Neural cell (in vitro differentiated cells): ENCODE measurements at regions not wholly inside any gene's neighbourhood (a gene's known extent, or its start where the extent isn't known, plus 50 kb on each side); places are given as distances from the start of the nearest gene placed in this dataset.

Experiments
- H2AFZ ChIP-seq: fragments of 200-600, 300-800 bp; sonication (generic), shearing (Covaris generic); 2 replicates; pipeline ENCODE4 v1.6.0; 2014; ENCODE audit warnings: low read depth, mild to moderate bottlenecking, antibody characterized with exemption, low read length, moderate library complexity
- H3F3A ChIP-seq: fragments of 200-600 bp; shearing (Covaris generic); 2 replicates; pipeline ENCODE4 v1.6.1; 2016; ENCODE audit warnings: mild to moderate bottlenecking, moderate library complexity, mixed read lengths, antibody characterized with exemption, low read length; ENCODE audit not compliant: insufficient read depth, poor library complexity, severe bottlenecking
- H3K27ac ChIP-seq: fragments of 200-600, 300-800 bp; sonication (generic), shearing (Covaris generic); 2 replicates; pipeline ENCODE4 v1.5.1; 2014; ENCODE audit warnings: mild to moderate bottlenecking, low read length, moderate library complexity
- H3K27me3 ChIP-seq: fragments of 300-800, 200-600 bp; sonication (generic), shearing (Covaris generic); 2 replicates; pipeline ENCODE4 v1.6.0; 2014; ENCODE audit warnings: mild to moderate bottlenecking, low read depth, low read length, moderate library complexity; ENCODE audit not compliant: insufficient read depth
- H3K36me3 ChIP-seq: fragments of 300-800, 200-600 bp; sonication (generic), shearing (Covaris generic); 2 replicates; pipeline ENCODE4 v1.5.1; 2014; ENCODE audit warnings: mild to moderate bottlenecking, antibody characterized with exemption, low read length, moderate library complexity; ENCODE audit not compliant: insufficient read depth
- H3K4me2 ChIP-seq: fragments of 300-800, 200-600 bp; sonication (generic), shearing (Covaris generic); 2 replicates; pipeline ENCODE4 v1.6.0; 2014; ENCODE audit warnings: mild to moderate bottlenecking, low read length
- H3K4me3 ChIP-seq: fragments of 300-800, 200-600 bp; sonication (generic), shearing (Covaris generic); 2 replicates; pipeline ENCODE4 v1.5.1; 2014; ENCODE audit warnings: mild to moderate bottlenecking, low read length, moderate library complexity
- H3K79me2 ChIP-seq: fragments of 200-600 bp; shearing (Covaris generic); replicated peaks from 2 replicates; pipeline ENCODE4 v1.6.0; 2014; ENCODE audit warnings: mild to moderate bottlenecking, low read length, moderate library complexity; ENCODE audit not compliant: insufficient read depth
- H3K9ac ChIP-seq: fragments of 300-800, 200-600 bp; sonication (generic), shearing (Covaris generic); 2 replicates; pipeline ENCODE4 v1.6.1; 2016; ENCODE audit warnings: mild to moderate bottlenecking, low read length, mixed read lengths
- H3K9me2 ChIP-seq: fragments of 200-600 bp; shearing (Covaris generic); 2 replicates; pipeline ENCODE4 v1.6.1; 2016; ENCODE audit warnings: mild to moderate bottlenecking, low read length, mixed read lengths; ENCODE audit not compliant: insufficient read depth
- H3K9me3 ChIP-seq: fragments of 200-600, 300-800 bp; sonication (generic), shearing (Covaris generic); 2 replicates; pipeline ENCODE4 v1.6.1; 2016; ENCODE audit warnings: mild to moderate bottlenecking, mixed run types, low read length, moderate library complexity, mixed read lengths
- H4K20me1 ChIP-seq: fragments of 200-600 bp; shearing (Covaris generic); 2 replicates; pipeline ENCODE4 v1.6.1; 2016; ENCODE audit warnings: mild to moderate bottlenecking, mixed run types; ENCODE audit not compliant: insufficient read depth
- EP300 ChIP-seq: fragments of 450-650 bp; conservative IDR thresholded peaks from 2 replicates; pipeline ENCODE4 v1.6.1; 2014; ENCODE audit warnings: antibody characterized with exemption, mild to moderate bottlenecking, moderate library complexity; ENCODE audit not compliant: poor library complexity, severe bottlenecking
- EZH2 ChIP-seq: fragments of 200-600, 300-800 bp; shearing (Covaris generic), sonication (generic); IDR thresholded peaks from 2 replicates; pipeline ENCODE4 v1.6.1; 2014; ENCODE audit warnings: antibody characterized with exemption, low read length, borderline replicate concordance, mild to moderate bottlenecking; ENCODE audit not compliant: insufficient read depth, poor library complexity, severe bottlenecking
- MXI1 ChIP-seq: fragments of 450-650 bp; conservative IDR thresholded peaks from 2 replicates; pipeline ENCODE4 v1.6.1; 2014; ENCODE audit warnings: antibody characterized with exemption, mild to moderate bottlenecking; ENCODE audit not compliant: poor library complexity, severe bottlenecking
- POLR2AphosphoS5 ChIP-seq: IDR thresholded peaks from 2 replicates; pipeline ENCODE4 v1.6.1; 2012
- RAD21 ChIP-seq: fragments of 450-650 bp; conservative IDR thresholded peaks from 2 replicates; pipeline ENCODE4 v1.6.1; 2014; ENCODE audit warnings: antibody characterized with exemption, mild to moderate bottlenecking, moderate library complexity
- REST ChIP-seq: IDR thresholded peaks from 2 replicates; pipeline ENCODE4 v1.6.1; 2012; ENCODE audit warnings: borderline replicate concordance
- SMC3 ChIP-seq: fragments of 450-650 bp; conservative IDR thresholded peaks from 2 replicates; pipeline ENCODE4 v1.6.1; 2014; ENCODE audit warnings: antibody characterized with exemption, mild to moderate bottlenecking, moderate library complexity; ENCODE audit not compliant: poor library complexity
- TAF1 ChIP-seq: IDR thresholded peaks from 2 replicates; pipeline ENCODE4 v1.6.1; 2012; ENCODE audit warnings: low read depth
- TF ChIP-seq, protein P1 (sequence below): fragments of 450-650 bp; IDR thresholded peaks from 2 replicates; pipeline ENCODE4 v1.5.1; 2014; ENCODE audit warnings: antibody characterized with exemption, mild to moderate bottlenecking, moderate library complexity; ENCODE audit not compliant: poor library complexity, severe bottlenecking

DNA sequence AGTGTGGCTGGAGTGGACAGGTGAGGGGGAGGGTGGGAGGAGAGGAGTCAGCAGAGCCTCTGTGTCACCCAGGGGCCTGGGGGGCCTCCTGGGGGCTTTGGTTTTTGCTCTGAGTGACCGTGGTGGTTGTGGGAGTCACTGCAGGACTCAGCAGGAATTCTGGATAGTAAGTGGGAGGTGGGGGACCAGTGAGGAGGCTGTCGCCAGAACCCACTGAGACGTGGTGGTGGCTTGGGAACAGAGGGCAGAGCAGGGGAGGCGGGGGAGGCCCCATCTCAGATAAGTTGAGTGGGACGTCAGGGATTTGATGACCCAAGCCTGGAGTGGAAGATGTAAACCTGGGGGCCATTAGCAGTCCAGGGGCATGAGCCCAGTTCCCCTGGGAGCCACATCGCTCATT lies 123.2 kb upstream of the WNT4 start:
- Histone ChIP-seq H3K9me3 (no peaks in the 10 kb centered on the region), H3F3A (no peaks in the 10 kb centered on the region), H3K79me2 (no peaks in the 10 kb centered on the region), H3K27me3 (no peaks in the 10 kb centered on the region), H3K36me3 (no peaks in the 10 kb centered on the region), H4K20me1 (no peaks in the 10 kb centered on the region), H2AFZ (no peak overlapping the region), H3K4me2 (no peak overlapping the region), H3K9ac (no peak overlapping the region), H3K9me2 (no peaks in the 10 kb centered on the region), H3K4me3 (no peak overlapping the region), H3K27ac (no peak overlapping the region)
- no peak for TF ChIP-seq TAF1
- TF ChIP-seq, protein P1, sequence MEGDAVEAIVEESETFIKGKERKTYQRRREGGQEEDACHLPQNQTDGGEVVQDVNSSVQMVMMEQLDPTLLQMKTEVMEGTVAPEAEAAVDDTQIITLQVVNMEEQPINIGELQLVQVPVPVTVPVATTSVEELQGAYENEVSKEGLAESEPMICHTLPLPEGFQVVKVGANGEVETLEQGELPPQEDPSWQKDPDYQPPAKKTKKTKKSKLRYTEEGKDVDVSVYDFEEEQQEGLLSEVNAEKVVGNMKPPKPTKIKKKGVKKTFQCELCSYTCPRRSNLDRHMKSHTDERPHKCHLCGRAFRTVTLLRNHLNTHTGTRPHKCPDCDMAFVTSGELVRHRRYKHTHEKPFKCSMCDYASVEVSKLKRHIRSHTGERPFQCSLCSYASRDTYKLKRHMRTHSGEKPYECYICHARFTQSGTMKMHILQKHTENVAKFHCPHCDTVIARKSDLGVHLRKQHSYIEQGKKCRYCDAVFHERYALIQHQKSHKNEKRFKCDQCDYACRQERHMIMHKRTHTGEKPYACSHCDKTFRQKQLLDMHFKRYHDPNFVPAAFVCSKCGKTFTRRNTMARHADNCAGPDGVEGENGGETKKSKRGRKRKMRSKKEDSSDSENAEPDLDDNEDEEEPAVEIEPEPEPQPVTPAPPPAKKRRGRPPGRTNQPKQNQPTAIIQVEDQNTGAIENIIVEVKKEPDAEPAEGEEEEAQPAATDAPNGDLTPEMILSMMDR: no peak
- TF ChIP-seq EZH2: no peak
- TF ChIP-seq REST: no peak
- TF ChIP-seq RAD21: no peak
- no peak for TF ChIP-seq SMC3
- TF ChIP-seq EP300: no peak
- no peak for TF ChIP-seq MXI1
- TF ChIP-seq POLR2AphosphoS5: no peak

DNA sequence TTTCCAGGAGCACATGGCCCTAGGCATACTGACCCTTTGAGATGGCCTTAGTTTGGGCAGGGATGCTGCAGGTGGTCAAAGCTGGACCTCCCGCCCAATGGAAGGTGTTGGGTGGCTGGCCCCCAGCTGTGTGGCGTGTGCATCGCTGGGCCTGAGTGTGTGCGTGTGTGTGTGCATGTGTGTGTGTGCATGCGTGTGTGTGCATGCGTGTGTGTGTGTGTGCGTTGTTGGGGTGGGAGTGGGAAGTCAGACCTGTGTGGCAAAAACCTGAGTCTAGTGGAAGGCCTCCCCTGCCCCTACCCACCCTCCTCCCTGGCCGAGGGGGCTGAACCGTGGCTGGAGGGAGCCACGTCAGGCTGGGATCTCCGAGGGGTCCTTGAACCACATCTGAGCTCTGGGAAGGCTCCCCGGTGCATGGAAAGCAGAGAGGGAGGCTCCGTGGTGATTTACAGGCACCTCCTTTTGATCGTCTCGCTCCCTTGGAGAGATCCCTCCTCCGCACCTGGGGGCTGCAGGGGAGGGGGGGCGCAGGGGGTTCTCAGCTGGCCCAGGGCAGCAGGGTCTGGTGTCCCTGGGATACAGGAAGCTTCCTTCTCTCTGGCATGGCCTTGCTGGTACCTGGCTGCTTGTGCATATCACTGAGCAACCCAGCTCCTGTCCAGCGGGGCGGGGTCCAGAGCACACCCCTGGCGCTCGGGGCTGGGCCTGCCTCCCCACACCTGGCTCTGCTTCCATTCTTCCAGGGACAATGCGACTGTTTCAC lies 124.7 kb upstream of the WNT4 start:
- Histone ChIP-seq H3K4me3 (no peak overlapping the region), H3K9me2 (no peaks in the 10 kb centered on the region), H3K27ac (no peak overlapping the region), H3K27me3 (no peaks in the 10 kb centered on the region), H3K9me3 (no peaks in the 10 kb centered on the region), H4K20me1 (no peaks in the 10 kb centered on the region), H3F3A (no peaks in the 10 kb centered on the region), H3K4me2 (no peak overlapping the region), H3K36me3 (no peaks in the 10 kb centered on the region), H3K9ac (no peak overlapping the region), H3K79me2 (no peaks in the 10 kb centered on the region), H2AFZ (no peak overlapping the region)
- TF ChIP-seq TAF1 (no peak), RAD21 (no peak), MXI1 (no peak), SMC3 (no peak), POLR2AphosphoS5 (no peak), EZH2 (no peak), REST (no peak), EP300 (no peak)
- TF ChIP-seq, protein P1: no peak
